Breast epithelium (tissue), 3 donors: ENCODE measurements at regions not wholly inside any gene's neighbourhood (a gene's known extent, or its start where the extent isn't known, plus 50 kb on each side); places are given as distances from the start of the nearest gene placed in this dataset.

Experiments
- CTCF ChIP-seq, 3 donors: fragments of 450-650 bp; IDR thresholded peaks; one replicate each; pipeline ENCODE4 v1.5.1; 2016 to 2017; ENCODE audit warnings: antibody characterized with exemption in 3 of 3, mild to moderate bottlenecking in 3 of 3, moderate library complexity in 3 of 3
- POLR2AphosphoS5 ChIP-seq, 3 donors: sonication (generic); formaldehyde crosslinking; IDR thresholded peaks; one replicate each; pipeline ENCODE4 v1.6.1; 2017; ENCODE audit warnings: antibody characterized with exemption in 3 of 3

- TF ChIP-seq POLR2AphosphoS5 (IDR thresholded peaks at IDR 0.05) (no peak), CTCF (IDR thresholded peaks at IDR 0.05) (no peak)
Observed at GRCh38 chr4:60890743-60891142, 309.4 kb upstream of the ADGRL3 start.
